SHP77 (cell line): ENCODE measurements at regions not wholly inside any gene's neighbourhood (a gene's known extent, or its start where the extent isn't known, plus 50 kb on each side); places are given as distances from the start of the nearest gene placed in this dataset.
"Not testable (repeated sequence)": the region's sequence is repeated elsewhere in the genome, so short reads cannot be mapped to it uniquely, and the experiment has no call there.

Experiments used
- DNase-seq, 2 experiments: peaks; one replicate each; lab custom pipeline; 2025; lab: John Stamatoyannopoulos, UW

GRCh38 chr10:10703382-10703781 is 314.3 kb upstream of the CELF2 start:
- no peak for DNase-seq

GRCh38 chr10:10712155-10712704 is 305.4 kb upstream of the CELF2 start:
- DNase-seq: no peak

GRCh38 chr10:10714327-10714726 is 303.3 kb upstream of the CELF2 start:
- no peak for DNase-seq

GRCh38 chr10:10716972-10717371 is 300.7 kb upstream of the CELF2 start:
- DNase-seq: no peak

GRCh38 chr10:10722422-10722821 is 295.2 kb upstream of the CELF2 start:
- DNase-seq: no peak

- no peak for DNase-seq
Observed at GRCh38 chr10:10725196-10725595, 292.5 kb upstream of the CELF2 start.

- no peak for DNase-seq
Observed at GRCh38 chr10:10726101-10726500, 291.6 kb upstream of the CELF2 start.

- DNase-seq: not testable (repeated sequence)
Observed at GRCh38 chr10:10727411-10727810, 290.3 kb upstream of the CELF2 start.

- DNase-seq: no peak
Observed at GRCh38 chr10:10727812-10728211, 289.9 kb upstream of the CELF2 start.

GRCh38 chr10:10730471-10731043 is 287.1 kb upstream of the CELF2 start:
- DNase-seq: no peak

- no peak for DNase-seq
Observed at GRCh38 chr10:10731366-10731765, 286.3 kb upstream of the CELF2 start.

GRCh38 chr10:10734356-10735064 is 283.2 kb upstream of the CELF2 start:
- no peak for DNase-seq

- no peak for DNase-seq
Observed at GRCh38 chr10:10745291-10745690, 272.4 kb upstream of the CELF2 start.

GRCh38 chr10:10755490-10755889 is 262.2 kb upstream of the CELF2 start:
- no peak for DNase-seq

- DNase-seq: no peak
Observed at GRCh38 chr10:10758306-10758705, 259.4 kb upstream of the CELF2 start.

- DNase-seq: not testable (repeated sequence)
Observed at GRCh38 chr10:10759806-10760205, 257.9 kb upstream of the CELF2 start.

GRCh38 chr10:10765017-10765416 is 252.7 kb upstream of the CELF2 start:
- DNase-seq: no peak

- DNase-seq: no peak
Observed at GRCh38 chr10:10772411-10772810, 245.3 kb upstream of the CELF2 start.

GRCh38 chr10:10772874-10773508 is 244.7 kb upstream of the CELF2 start:
- no peak for DNase-seq

GRCh38 chr10:10774416-10774815 is 243.3 kb upstream of the CELF2 start:
- no peak for DNase-seq

- no peak for DNase-seq
Observed at GRCh38 chr10:10776363-10776762, 241.3 kb upstream of the CELF2 start.

- DNase-seq: no peak
Observed at GRCh38 chr10:10777279-10777678, 240.4 kb upstream of the CELF2 start.

- no peak for DNase-seq
Observed at GRCh38 chr10:10777723-10778122, 239.9 kb upstream of the CELF2 start.
